Left ventricle myocardium inferior (tissue), 1 donor: ENCODE measurements at regions not wholly inside any gene's neighbourhood (a gene's known extent, or its start where the extent isn't known, plus 50 kb on each side); places are given as distances from the start of the nearest gene placed in this dataset.

Experiments
- DNase-seq: peaks from one replicate; pipeline ENCODE4 v3.0.0-alpha.2; 2020
- H3K27ac ChIP-seq: fragments of 200-600 bp; replicated peaks from 2 replicates; pipeline ENCODE4 v1.8.0; 2021
- H3K27me3 ChIP-seq: fragments of 200-600 bp; 2 replicates; pipeline ENCODE4 v1.8.0; 2021; ENCODE audit warnings: low read depth
- H3K36me3 ChIP-seq: fragments of 200-600 bp; 2 replicates; pipeline ENCODE4 v1.8.0; 2021
- H3K4me1 ChIP-seq: fragments of 200-600 bp; 2 replicates; pipeline ENCODE4 v1.8.0; 2021
- H3K4me3 ChIP-seq: fragments of 200-600 bp; 2 replicates; pipeline ENCODE4 v1.8.0; 2021; ENCODE audit warnings: mild to moderate bottlenecking, moderate library complexity
- H3K9me3 ChIP-seq: fragments of 200-600 bp; replicated peaks from 2 replicates; pipeline ENCODE4 v1.8.0; 2021
- CTCF ChIP-seq: fragments of 200-600 bp; IDR thresholded peaks from 2 replicates; pipeline ENCODE4 v1.8.0; 2021; ENCODE audit warnings: antibody characterized with exemption, mild to moderate bottlenecking, borderline replicate concordance
- intact Hi-C: fragments of 100-400 bp; cut with micrococcal nuclease; formaldehyde crosslinking; loops from one replicate; pipeline ENCODE4 v1.11.0; 2022
- donor health status: DM: no; HTN: yes; CAD: no; lungs with severe emphysema.

- Histone ChIP-seq H3K9me3 (no peaks in the 10 kb centered on the region), H3K27ac (no peak overlapping the region), H3K4me3 (no peak overlapping the region), H3K27me3 (no peaks in the 10 kb centered on the region), H3K36me3 (no peaks in the 10 kb centered on the region), H3K4me1 (no peaks in the 10 kb centered on the region)
- no peak for TF ChIP-seq CTCF
- intact Hi-C loops = no loop called here
- DNase-seq = no peak
Measured at GRCh38 chr15:37824717-37825382, 109.6 kb upstream of the TMCO5A start.

- no peak for TF ChIP-seq CTCF
- Histone ChIP-seq H3K36me3 (no peaks in the 10 kb centered on the region), H3K4me3 (no peak overlapping the region), H3K4me1 (no peaks in the 10 kb centered on the region), H3K27ac (no peak overlapping the region), H3K27me3 (no peaks in the 10 kb centered on the region), H3K9me3 (peaks cover 27% of the 10 kb centered on the region)
- intact Hi-C loops = no loop called here
- no peak for DNase-seq
Measured at GRCh38 chr15:37837276-37837675, 97.2 kb upstream of the TMCO5A start.

GRCh38 chr15:37847776-37848175, 86.7 kb upstream of the TMCO5A start:
- TF ChIP-seq CTCF = no peak

GRCh38 chr15:37856109-37856508, 78.3 kb upstream of the TMCO5A start:
- DNase-seq = no peak
- Histone ChIP-seq H3K27ac (no peak overlapping the region), H3K9me3 (no peaks in the 10 kb centered on the region), H3K27me3 (no peaks in the 10 kb centered on the region), H3K4me3 (no peak overlapping the region), H3K4me1 (no peaks in the 10 kb centered on the region), H3K36me3 (no peaks in the 10 kb centered on the region)
- TF ChIP-seq CTCF = no peak
- intact Hi-C loops = no loop called here

More at GRCh38 chr15:37847776-37848175, 86.7 kb upstream of the TMCO5A start:
- no peak for DNase-seq
- no peaks in the 10 kb centered on the region for H3K27me3 ChIP-seq
- H3K4me3 ChIP-seq = no peak overlapping the region
- H3K36me3 ChIP-seq = no peaks in the 10 kb centered on the region
- intact Hi-C loops = no loop called here
- H3K27ac ChIP-seq = no peak overlapping the region
- H3K9me3 ChIP-seq = peaks cover 15% of the 10 kb centered on the region
- H3K4me1 ChIP-seq = no peaks in the 10 kb centered on the region

- Histone ChIP-seq H3K27ac (no peak overlapping the region), H3K27me3 (peaks cover 11% of the 10 kb centered on the region), H3K4me1 (no peaks in the 10 kb centered on the region), H3K4me3 (no peak overlapping the region), H3K36me3 (no peaks in the 10 kb centered on the region), H3K9me3 (no peaks in the 10 kb centered on the region)
- TF ChIP-seq CTCF = no peak
- DNase-seq = no peak
- intact Hi-C loops = no loop called here
Measured at GRCh38 chr15:37860896-37861295, 73.5 kb upstream of the TMCO5A start.
